HL-60 (cell line): ENCODE measurements at regions not wholly inside any gene's neighbourhood (a gene's known extent, or its start where the extent isn't known, plus 50 kb on each side); places are given as distances from the start of the nearest gene placed in this dataset.

Experiments used
- POLR2AphosphoS5 ChIP-seq: IDR thresholded peaks from 2 replicates; pipeline ENCODE4 v1.6.1; 2012; ENCODE audit warnings: low read depth
- SPI1 ChIP-seq: IDR thresholded peaks from 2 replicates; pipeline ENCODE4 v1.6.1; 2012; ENCODE audit warnings: low read depth, mild to moderate bottlenecking, borderline replicate concordance
- TF ChIP-seq, protein P1 (sequence below): IDR thresholded peaks from 2 replicates; pipeline ENCODE4 v1.6.1; 2012; ENCODE audit warnings: low read depth; ENCODE audit not compliant: insufficient replicate concordance
- TF ChIP-seq, protein P2 (sequence below): IDR thresholded peaks from one replicate; pipeline ENCODE4 v1.5.1; 2011; ENCODE audit warnings: low read length, control low read depth, inconsistent platforms; ENCODE audit not compliant: insufficient read depth

DNA sequence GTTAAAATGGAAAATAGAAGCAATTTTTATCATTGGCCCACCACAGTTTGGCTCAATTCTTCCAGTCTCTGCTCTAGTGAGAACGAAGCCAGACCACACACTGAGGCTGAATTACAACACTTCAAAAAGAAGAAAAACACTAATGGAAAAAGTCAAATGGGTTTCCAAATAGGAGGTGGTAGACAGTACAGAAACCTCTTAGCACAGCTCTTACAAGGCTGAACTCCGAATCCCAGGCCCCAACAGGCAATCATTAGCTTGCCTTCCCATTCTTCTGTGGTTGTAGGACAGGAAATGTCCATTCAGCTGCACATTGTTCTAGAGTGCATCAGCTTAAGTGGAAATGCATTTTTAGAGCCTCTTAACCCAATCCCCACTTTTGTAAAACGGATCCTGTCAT lies 115.1 kb upstream of the MEOX2 start:
- TF ChIP-seq, protein P1, sequence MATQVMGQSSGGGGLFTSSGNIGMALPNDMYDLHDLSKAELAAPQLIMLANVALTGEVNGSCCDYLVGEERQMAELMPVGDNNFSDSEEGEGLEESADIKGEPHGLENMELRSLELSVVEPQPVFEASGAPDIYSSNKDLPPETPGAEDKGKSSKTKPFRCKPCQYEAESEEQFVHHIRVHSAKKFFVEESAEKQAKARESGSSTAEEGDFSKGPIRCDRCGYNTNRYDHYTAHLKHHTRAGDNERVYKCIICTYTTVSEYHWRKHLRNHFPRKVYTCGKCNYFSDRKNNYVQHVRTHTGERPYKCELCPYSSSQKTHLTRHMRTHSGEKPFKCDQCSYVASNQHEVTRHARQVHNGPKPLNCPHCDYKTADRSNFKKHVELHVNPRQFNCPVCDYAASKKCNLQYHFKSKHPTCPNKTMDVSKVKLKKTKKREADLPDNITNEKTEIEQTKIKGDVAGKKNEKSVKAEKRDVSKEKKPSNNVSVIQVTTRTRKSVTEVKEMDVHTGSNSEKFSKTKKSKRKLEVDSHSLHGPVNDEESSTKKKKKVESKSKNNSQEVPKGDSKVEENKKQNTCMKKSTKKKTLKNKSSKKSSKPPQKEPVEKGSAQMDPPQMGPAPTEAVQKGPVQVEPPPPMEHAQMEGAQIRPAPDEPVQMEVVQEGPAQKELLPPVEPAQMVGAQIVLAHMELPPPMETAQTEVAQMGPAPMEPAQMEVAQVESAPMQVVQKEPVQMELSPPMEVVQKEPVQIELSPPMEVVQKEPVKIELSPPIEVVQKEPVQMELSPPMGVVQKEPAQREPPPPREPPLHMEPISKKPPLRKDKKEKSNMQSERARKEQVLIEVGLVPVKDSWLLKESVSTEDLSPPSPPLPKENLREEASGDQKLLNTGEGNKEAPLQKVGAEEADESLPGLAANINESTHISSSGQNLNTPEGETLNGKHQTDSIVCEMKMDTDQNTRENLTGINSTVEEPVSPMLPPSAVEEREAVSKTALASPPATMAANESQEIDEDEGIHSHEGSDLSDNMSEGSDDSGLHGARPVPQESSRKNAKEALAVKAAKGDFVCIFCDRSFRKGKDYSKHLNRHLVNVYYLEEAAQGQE, result no peak
- TF ChIP-seq, protein P2, sequence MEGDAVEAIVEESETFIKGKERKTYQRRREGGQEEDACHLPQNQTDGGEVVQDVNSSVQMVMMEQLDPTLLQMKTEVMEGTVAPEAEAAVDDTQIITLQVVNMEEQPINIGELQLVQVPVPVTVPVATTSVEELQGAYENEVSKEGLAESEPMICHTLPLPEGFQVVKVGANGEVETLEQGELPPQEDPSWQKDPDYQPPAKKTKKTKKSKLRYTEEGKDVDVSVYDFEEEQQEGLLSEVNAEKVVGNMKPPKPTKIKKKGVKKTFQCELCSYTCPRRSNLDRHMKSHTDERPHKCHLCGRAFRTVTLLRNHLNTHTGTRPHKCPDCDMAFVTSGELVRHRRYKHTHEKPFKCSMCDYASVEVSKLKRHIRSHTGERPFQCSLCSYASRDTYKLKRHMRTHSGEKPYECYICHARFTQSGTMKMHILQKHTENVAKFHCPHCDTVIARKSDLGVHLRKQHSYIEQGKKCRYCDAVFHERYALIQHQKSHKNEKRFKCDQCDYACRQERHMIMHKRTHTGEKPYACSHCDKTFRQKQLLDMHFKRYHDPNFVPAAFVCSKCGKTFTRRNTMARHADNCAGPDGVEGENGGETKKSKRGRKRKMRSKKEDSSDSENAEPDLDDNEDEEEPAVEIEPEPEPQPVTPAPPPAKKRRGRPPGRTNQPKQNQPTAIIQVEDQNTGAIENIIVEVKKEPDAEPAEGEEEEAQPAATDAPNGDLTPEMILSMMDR, result no peak
- no peak for TF ChIP-seq POLR2AphosphoS5
- no peak for TF ChIP-seq SPI1
